ENCODE measurements at regions not wholly inside any gene's neighbourhood (a gene's known extent, or its start where the extent isn't known, plus 50 kb on each side); places are given as distances from the start of the nearest gene placed in this dataset.
"Not testable (repeated sequence)": the region's sequence is repeated elsewhere in the genome, so short reads cannot be mapped to it uniquely, and the experiment has no call there.

DNA sequence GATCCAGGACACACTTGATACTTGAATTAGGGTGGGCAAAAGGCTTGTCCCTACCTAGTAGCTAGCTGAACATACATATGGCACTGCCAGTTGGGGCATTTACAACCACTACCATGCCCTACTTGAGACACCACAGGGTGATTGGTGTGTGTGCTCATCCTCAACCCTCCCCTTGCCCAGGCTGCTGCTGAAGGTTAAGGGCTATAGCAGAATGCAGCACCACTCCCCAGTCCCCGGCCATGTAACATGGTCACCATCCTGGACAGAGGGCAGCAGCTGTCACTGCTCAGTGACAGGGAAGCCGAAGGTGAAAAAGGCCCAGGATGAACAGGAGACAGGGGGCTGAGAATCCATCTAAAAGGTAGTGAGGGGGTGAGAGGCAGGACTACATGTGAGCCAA, 273.9 kb upstream of the SGCD start:
- FAIRE-seq (no peak), DNase-seq (ENCODE audit: low spot score in 2 of 2) (no peak)

DNA sequence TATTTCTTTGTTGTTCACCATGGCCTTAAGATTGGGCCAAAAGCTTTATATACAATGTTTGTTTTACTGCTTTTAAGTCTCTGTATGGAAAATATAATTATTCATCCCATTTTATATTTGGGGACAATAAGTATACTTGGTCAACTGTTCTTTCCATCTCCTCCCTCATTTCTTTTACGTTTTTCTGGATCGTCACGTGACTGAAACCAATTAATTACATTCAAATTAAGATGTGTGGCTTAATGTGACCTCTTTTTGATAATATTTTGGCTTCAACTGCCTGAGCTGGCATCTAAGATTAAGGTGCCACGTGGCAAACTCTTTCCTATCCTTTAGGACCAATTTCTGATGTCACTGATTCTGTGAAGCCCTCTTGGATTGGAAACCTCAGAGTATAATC, 250.1 kb upstream of the SGCD start:
- DNase-seq (ENCODE audit: low spot score in 2 of 2) (no peak), FAIRE-seq (no peak)

DNA sequence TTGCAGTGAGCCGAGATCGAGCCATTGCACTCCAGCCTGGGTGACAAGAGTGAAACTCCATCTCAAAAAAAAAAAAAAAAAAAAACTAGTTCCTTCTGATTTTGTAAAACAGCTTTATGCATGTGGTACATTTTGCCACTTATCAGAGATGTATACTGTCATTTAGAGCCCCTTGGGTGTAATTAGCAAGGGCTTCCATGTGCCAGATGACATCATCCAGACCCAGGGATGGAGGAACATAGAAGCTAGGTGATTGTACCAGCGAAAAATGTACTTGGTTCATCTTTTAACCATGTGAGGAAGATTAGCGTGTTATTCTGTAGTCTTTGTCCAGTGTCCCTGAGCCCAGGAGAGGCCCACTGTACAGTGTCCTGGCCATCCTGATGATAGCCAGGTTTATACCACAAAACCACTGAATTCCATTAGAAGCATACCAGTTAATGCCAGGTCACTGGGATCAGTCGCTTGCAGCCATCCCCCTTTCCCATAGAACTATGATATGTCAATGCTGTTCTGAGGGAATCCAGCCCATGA, 239.3 kb upstream of the SGCD start:
- no peak for DNase-seq (ENCODE audit: low spot score in 2 of 2)
- no peak for FAIRE-seq

DNA sequence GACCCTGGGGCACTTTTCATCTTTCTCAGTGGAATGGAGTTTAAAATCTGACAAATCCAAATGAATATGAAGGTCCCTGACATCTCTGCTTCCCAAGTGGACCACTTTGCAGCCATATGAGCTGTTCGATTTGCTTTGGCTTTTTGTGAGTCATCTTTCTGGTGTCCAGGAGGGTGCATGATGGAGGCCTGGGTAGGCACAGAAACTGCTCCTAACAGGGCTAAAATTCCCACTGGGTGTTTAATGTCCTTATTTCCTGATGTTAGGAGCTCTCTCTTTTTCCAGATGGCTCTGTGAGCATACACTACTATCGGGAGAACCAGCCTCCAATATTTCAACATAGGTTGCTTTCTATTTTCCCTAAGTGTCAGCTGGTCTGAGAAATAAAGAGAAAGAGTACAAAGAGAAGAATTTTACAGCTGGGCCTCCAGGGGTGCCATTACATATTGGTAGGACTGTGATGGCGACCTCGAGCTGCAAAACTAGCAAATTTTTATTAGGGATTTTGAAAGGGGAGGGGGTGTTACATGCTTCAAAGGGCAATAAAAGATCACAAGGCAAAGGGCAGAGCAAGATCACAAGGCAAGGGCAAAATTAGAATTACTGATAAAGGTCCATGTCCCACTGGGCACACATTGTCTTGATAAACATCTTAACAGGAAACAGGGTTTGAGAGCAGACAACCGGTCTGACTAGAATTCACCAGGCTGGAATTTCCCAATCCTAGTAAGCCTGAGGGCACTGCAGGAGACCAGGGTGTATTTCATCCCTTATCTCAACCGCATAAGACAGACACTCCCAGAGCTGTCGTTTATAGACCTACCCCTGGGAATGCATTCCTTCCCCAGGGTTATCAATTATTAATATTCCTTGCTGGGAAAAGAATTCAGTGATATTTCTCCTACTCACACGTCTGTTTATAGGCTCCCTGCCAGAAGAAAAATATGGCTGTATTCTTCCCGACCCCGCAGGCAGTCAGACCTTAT, 236.7 kb upstream of the SGCD start:
- not testable (repeated sequence) for DNase-seq (ENCODE audit: low spot score in 2 of 2); FAIRE-seq

DNA sequence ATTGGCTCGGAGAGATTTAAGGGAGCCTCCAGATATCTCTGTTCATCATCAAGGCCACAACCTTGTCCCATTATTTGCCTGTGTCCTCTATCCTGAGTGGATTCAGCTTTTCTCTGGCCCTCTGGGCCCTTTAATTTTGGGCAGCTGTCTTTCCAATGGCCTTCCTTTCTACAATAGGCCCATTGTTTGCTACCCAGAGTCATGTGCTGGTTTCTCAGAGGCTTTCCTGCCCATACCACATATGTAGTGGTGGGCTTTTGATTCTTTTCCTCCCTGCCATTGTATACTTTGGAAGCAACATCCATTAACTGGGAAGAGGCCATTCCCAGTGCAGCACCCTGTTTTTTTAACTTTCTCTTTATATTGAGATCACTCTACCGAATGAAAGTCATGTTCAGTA, 233.9 kb upstream of the SGCD start:
- no peak for FAIRE-seq
- DNase-seq (ENCODE audit: low spot score in 2 of 2): no peak

DNA sequence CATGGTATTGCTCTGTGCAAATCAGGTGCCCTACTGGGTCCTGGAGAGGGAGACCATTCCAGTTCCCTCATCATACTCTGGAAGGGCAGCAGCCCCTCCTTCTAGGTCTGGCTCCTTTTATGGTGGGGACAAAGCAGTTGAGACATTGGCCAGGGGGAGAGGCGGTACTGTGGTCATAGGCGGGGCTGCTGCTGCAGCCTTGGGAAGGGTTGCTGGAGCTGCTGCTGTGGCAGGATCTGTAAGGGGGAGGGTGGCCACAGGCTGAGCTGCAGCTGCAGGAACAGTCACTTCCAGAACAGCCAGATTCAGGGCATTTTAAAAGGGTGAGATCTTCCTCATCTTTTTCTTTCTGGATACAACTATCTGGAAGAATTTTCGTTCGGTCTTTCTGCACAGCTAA, 233.0 kb upstream of the SGCD start:
- no peak for DNase-seq (ENCODE audit: low spot score in 2 of 2)
- no peak for FAIRE-seq

DNA sequence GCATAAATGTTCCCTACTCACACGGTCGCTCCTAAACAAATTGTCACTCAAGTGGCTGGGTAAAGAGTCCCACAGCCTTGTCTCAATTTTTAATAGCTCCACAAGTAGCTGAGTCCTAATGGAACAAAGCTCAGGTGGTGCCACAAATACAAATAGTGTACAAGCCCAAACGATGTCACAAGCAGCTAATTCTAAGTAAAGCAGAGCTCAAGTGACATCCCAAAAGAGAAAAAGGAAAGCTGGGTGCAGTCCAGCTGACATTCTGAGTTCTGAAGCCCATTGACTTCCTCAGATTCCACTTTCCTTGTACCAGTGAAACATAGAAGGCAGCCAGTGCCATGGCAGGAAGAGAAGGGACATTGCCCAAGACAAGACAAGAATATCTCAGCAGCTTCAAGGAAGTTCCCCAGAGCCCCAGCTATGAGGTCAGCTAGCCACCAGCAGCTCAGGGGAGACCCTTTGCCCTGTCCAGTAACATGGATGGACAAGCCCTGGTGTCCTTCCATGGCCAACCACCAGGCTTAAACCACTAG, 231.2 kb upstream of the SGCD start:
- DNase-seq (ENCODE audit: low spot score in 2 of 2) (no peak), FAIRE-seq (no peak)

DNA sequence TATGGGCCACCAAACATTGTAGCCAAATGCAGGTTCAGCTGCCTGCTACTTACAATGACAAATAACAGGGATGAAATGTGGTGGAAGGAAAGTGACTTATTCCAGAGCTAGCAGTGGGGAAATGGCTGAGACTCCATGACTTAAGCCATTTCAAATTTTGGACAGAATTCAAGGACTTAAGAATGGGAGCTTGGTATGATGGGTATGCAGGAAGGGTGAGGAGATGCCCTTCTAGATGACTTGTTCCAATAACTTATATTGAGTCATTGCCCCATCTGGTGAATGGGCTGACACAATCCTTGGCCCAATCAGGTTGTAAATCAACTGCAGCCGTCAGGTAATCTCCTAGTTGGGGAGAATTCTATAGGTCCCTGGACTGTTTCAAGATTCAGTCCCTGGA, 230.7 kb upstream of the SGCD start:
- no peak for FAIRE-seq
- DNase-seq (ENCODE audit: low spot score in 2 of 2): no peak

DNA sequence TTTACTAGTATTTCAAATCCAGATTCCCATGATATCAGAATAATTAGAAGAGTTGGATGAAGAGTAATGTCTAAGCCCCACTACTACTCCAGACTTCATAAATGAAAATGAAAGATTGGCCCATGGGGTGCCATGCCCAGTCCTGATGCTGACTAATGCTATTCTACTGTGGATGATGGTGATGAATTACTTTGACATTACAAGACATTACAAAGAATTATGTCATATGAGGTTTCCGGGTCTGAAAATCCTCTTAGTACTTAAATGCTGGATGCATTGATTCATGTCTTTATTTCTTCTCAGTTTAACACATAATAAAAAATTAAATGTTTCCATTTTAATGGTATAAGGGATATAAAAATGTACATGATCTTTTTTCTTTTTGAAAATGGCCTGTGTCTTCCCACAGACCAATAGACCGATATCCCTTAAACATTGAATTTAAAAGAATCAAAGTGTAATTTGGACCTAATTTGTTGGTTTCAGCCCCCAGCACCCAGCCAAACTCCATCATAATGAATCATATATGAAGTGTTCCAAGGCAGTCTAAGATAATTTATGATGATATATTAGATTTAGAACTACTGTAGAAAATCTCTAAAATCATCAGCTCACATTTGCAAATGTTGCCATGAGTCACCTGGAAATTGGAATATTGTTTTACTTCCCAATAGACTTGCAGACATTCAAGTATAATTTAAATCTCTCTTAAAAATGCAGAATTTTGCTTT, 223.6 kb upstream of the SGCD start:
- DNase-seq (ENCODE audit: low spot score in 2 of 2) (no peak), FAIRE-seq (no peak)

DNA sequence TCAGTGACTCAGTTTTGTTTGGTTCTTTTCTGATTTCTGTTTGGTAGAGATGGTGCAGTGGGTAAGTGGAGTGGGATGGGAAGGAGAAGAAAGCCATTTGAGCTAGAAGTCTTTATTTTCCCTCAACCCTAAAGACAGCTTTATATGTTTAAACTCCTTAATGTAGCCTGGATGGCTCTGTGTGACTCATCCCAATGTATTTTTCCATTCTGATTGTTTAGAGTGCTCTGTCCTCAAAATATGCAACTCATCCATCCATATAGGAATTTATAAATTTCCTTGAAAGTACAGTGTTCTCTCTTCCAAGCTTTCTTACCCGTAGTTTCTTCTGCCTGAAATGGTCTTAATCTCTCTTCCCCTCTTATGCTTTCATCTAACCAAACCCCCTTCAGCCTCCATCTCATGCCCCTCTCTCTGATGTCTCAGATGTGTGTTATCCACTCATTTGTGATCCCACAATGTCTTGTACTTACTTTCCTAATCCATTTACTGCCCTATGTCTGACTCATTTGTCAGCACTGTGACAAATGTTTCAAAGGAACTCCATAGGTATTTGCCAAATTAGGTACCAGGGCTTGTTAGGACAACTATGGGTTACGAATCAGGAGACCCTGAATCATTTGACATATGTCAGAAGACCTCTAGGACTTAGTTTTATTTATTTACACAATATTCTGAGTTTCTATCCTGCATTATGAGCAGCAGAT, 217.5 kb upstream of the SGCD start:
- FAIRE-seq (no peak), DNase-seq (ENCODE audit: low spot score in 2 of 2) (no peak)

DNA sequence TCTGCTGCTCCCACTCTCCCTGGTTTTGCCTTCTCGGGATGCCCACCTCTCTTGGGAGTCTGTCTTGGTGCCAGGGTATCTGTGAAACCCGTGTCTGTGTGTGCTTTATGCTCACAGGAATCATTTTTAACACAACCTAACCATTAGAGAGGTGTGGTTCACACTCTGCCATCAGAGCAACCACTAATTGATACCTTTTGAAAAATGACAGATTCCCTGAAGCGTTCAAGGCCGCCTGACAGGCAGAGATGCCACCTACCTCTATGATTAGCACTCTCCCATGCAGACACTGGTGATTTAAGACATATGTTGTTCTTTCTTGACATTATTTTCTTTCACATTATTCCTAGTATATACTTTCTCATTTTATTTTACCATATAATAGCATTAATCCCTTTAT, 207.3 kb upstream of the SGCD start:
- DNase-seq (ENCODE audit: low spot score in 2 of 2) (no peak), FAIRE-seq (no peak)

DNA sequence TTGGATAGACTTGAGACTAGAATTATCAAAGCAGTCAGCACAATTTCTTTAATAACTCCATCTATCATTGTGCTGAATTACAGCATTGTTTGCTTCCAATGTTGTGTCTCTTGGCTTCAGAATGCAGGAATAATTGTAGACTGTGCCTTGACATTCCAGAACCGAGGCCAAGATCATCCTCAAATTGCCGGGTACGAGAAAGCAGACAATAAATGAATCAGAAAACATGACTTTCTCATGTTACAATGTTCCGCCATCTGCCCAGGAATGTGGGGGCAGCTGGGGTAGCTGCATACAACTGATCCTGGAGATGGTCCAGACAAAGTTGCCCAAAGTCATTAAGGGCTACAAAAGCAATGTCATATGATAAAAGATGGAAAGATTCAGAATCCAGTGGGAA, 206.2 kb upstream of the SGCD start:
- DNase-seq (ENCODE audit: low spot score in 2 of 2): no peak

DNA sequence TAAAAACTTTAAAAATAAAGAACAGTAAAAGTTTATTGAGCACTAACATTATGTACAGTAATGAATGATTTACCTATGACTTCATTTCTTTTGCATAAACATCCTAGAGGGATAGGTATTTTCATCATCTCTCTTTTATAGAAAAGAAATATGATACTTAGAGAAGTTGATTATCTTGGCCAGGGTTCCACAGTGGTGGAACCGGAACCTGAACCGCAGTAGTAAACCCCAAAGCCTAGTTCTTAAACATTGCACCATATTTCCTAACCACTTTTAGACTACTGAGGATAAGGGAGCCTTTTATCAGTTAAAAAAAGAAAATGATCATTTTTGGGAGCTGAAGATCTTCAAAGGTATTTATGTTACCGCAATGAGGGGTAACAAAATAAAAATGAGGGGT, 205.7 kb upstream of the SGCD start:
- FAIRE-seq (no peak), DNase-seq (ENCODE audit: low spot score in 2 of 2) (no peak)

More for the DNA sequence above, 206.2 kb upstream of the SGCD start:
- no peak for FAIRE-seq

DNA sequence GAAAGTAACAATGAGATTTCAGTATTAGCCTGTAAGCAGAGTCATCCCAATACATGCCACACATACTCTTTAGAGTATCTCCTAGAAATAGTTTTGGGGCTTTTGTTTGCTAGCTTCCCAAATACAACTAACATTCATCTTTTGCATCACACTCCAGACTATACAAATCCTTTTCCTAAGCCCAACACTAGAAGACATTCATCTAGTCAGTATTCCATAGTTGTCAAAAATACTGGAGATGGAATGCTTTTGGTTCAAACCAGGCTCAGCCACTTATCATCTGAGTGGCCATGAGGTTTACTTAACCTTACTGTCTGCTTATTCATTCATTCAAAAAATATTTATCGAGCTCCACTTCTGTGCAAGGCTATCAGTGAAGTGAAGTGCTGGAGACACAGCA, 205.1 kb upstream of the SGCD start:
- no peak for DNase-seq (ENCODE audit: low spot score in 2 of 2)
- no peak for FAIRE-seq

DNA sequence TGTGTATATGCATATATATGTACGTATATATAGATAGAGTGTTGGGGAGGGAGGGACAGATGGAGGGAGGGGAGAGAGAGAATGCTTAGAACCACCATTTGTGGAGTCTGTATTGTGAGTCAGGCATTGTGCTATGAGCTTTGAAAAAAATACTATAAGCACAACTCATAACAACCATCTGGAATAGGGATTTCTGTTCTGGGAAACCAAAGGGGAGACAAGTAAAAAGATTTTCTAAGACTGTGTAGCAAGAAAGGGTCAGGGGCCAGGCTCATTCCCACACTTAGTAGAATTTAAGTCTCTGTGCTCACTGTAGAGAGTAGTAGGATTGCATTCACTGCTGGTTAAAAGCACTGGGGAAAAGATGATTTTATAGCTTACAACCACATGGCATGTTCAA, 202.3 kb upstream of the SGCD start:
- FAIRE-seq (no peak), DNase-seq (ENCODE audit: low spot score in 2 of 2) (no peak)

DNA sequence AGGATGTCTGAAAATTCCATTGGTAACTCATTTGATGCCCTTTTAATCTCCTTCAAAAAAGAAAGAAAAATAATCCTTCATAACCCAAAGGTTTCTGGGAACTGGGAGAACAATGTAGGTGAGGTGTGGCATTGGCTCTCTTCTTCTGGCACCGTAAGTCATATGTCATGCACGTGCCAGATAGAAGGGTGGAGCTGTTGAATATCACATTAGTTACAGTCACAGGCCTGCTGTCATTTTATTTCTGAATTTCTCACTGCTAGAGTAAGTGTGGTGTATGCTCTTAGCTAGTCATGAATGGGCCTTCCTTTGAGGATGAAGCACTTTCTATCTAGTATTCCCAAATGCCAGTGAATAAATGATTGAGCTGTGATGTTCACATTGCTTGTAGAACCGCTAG, 201.8 kb upstream of the SGCD start:
- FAIRE-seq (no peak), DNase-seq (ENCODE audit: low spot score in 2 of 2) (no peak)

DNA sequence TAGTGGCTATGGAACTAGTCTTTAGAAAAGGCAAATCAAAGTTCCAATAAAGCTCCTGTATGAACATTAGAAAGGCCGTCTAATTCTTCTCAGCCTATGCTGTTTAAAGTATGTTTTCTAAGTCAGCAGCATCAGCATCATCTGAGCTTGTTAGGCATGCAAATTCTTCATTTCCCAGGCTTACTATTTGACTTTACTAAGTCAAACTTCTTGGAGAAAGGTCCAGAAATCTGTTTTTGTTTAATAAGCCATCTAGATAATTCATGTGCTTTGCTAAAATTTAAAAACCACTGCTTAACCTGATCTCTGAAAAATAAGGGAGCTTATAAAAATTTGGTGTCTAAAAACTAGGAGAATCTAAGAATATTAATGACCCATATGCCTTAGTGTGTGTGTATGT, 200.2 kb upstream of the SGCD start:
- DNase-seq (ENCODE audit: low spot score in 2 of 2): no peak
- no peak for FAIRE-seq

DNA sequence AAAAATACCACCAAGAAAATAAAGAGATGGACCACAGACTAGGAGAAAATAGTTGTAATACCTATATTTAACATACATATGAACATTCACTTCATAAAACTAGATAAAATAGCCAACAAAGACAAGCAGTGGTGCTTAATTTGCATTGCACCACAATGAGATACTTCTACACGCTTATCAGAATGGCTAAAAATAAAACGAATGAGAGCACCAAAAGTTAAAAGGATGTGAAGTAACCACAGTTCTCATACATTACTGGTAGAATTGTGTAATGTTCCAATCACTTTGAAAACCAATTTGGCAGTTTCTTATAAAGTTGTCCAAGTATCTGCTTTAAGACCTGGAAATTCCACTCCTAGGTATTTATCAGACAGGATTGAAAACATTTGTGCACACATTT, 198.9 kb upstream of the SGCD start:
- DNase-seq (ENCODE audit: low spot score in 2 of 2) (no peak), FAIRE-seq (no peak)

DNA sequence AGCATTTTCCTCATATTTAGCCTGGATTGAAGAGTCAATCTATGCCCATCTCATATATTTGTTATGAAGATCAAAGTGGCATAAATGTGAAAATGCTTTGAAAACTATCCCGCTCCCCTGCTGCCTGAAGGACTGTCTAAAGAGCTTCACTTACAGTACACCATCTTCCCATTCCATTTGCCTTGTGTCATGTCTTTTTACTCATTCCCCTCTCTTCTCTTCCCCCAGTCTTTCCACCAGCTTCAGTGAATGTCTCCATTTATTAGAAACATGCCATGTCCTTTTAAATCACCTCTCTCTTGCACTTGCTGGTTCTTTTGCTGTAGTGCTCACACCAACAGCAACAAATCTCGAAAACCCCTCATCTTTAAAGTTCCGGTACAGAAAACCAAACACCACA, 192.7 kb upstream of the SGCD start:
- no peak for DNase-seq (ENCODE audit: low spot score in 2 of 2)
- FAIRE-seq: no peak

DNA sequence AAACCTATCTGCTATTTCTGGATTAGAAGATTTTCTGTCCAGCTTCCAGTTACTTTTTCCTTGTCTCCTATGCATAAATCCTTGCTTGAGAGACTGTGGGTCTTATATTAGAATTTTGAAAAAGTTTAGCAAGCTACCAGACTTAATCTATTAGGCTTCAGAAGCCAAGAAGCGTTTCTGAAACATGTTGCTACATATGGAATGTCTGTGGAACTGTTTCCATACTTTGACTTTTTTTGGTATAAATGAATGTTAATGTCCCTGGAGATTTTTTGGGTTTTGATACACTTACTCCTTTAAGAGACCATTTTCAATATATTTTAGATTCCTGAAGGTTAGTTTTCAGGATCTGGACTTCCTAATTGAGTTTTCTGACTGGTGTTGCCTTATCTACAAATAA, 191.4 kb upstream of the SGCD start:
- FAIRE-seq (no peak), DNase-seq (ENCODE audit: low spot score in 2 of 2) (no peak)
